ENCODE measurements at regions not wholly inside any gene's neighbourhood (a gene's known extent, or its start where the extent isn't known, plus 50 kb on each side); places are given as distances from the start of the nearest gene placed in this dataset.

DNA sequence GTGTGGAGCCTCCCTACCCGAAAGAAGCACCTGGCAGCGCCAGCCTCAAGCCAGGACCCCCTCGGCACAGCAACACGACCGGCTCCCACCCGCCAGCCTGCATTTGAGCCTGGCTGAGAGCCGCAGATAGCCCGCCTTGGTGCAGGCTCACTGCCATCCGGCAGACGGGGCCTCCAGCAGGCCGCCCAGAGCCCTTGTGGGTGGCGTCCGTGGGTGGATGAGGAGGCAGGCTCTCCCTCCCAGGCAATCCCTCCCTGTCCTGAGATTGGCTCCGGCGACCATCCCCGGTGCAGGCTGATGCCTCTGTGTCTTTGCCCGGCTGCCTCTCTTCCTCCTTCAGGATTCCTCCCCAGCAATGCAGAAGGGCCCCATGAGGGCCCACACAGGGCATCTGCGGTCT, 1527.9 kb downstream of the BRD1 start:
- no peak for TF ChIP-seq POLR2A (IDR thresholded peaks at IDR 0.05)
- TF ChIP-seq, protein P1, sequence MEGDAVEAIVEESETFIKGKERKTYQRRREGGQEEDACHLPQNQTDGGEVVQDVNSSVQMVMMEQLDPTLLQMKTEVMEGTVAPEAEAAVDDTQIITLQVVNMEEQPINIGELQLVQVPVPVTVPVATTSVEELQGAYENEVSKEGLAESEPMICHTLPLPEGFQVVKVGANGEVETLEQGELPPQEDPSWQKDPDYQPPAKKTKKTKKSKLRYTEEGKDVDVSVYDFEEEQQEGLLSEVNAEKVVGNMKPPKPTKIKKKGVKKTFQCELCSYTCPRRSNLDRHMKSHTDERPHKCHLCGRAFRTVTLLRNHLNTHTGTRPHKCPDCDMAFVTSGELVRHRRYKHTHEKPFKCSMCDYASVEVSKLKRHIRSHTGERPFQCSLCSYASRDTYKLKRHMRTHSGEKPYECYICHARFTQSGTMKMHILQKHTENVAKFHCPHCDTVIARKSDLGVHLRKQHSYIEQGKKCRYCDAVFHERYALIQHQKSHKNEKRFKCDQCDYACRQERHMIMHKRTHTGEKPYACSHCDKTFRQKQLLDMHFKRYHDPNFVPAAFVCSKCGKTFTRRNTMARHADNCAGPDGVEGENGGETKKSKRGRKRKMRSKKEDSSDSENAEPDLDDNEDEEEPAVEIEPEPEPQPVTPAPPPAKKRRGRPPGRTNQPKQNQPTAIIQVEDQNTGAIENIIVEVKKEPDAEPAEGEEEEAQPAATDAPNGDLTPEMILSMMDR (IDR thresholded peaks at IDR 0.05) = no peak
- TF ChIP-seq POLR2AphosphoS5 (IDR thresholded peaks at IDR 0.05) = no peak
- no peak for TF ChIP-seq EP300 (IDR thresholded peaks at IDR 0.05)
